ENCODE measurements at regions not wholly inside any gene's neighbourhood (a gene's known extent, or its start where the extent isn't known, plus 50 kb on each side); places are given as distances from the start of the nearest gene placed in this dataset.

GRCh38 chr9:38201844-38202243 is 132.8 kb upstream of the SHB start:
- Histone ChIP-seq H3K4me2 (ENCODE audit: low read depth, low read length) (no peak overlapping the region), H3K27ac (ENCODE audit: extremely low read length, insufficient read depth, low read length) (no peak overlapping the region), H3K4me1 (ENCODE audit: insufficient read depth, low read length) (no peaks in the 10 kb centered on the region), H3K4me3 (replicated peaks in 1 of 3; ENCODE audit: insufficient read depth in 1 of 3, low read depth in 2 of 3, low read length in 3 of 3) (no peak overlapping the region), H3K9ac (ENCODE audit: insufficient read depth, low read depth, low read length) (no peak overlapping the region), H3K36me3 (replicated peaks in 1 of 2; ENCODE audit: control insufficient read depth in 1 of 2, insufficient read depth in 2 of 2, low read length in 2 of 2) (no peaks in the 10 kb centered on the region), H4K20me1 (ENCODE audit: insufficient read depth, low read length) (no peaks in the 10 kb centered on the region), H2AFZ (ENCODE audit: low read length) (no peak overlapping the region), H3K79me2 (ENCODE audit: insufficient read depth, low read length) (no peaks in the 10 kb centered on the region), H3K9me3 (ENCODE audit: low read length) (no peaks in the 10 kb centered on the region), H3K27me3 (ENCODE audit: control insufficient read depth in 1 of 2, insufficient read depth in 2 of 2, low read length in 2 of 2) (no peaks in the 10 kb centered on the region; a peak in 1 of 5 replicates)
- TF ChIP-seq KIAA2018 (CRISPR knock-in tag; IDR thresholded peaks at IDR 0.05; ENCODE audit: borderline replicate concordance): no peak
- TF ChIP-seq CEBPG (CRISPR knock-in tag; IDR thresholded peaks at IDR 0.05): no peak
- TF ChIP-seq SP140L (CRISPR knock-in tag; IDR thresholded peaks at IDR 0.05; ENCODE audit: borderline replicate concordance): no peak
- no peak for TF ChIP-seq GATAD2A (CRISPR knock-in tag; IDR thresholded peaks at IDR 0.05)
- no peak for TF ChIP-seq RXRB (CRISPR knock-in tag; IDR thresholded peaks at IDR 0.05; ENCODE audit: borderline replicate concordance)
- TF ChIP-seq FOXA1 (IDR thresholded peaks at IDR 0.05): no peak
- TF ChIP-seq FOXA1 (CRISPR knock-in tag; IDR thresholded peaks at IDR 0.05): no peak
- TF ChIP-seq LBX2 (CRISPR knock-in tag; IDR thresholded peaks at IDR 0.05; ENCODE audit: borderline replicate concordance): no peak
- no peak for TF ChIP-seq ZNF784 (CRISPR knock-in tag; IDR thresholded peaks at IDR 0.05; ENCODE audit: borderline replicate concordance)
- TF ChIP-seq ARID5B (CRISPR knock-in tag; IDR thresholded peaks at IDR 0.05): no peak
- no peak for TF ChIP-seq ARNT (IDR thresholded peaks at IDR 0.05)
- TF ChIP-seq ZSCAN20 (CRISPR knock-in tag; IDR thresholded peaks at IDR 0.05; ENCODE audit: borderline replicate concordance): no peak
- CTCF ChIA-PET (ENCODE audit: low intra/inter-chr PET ratio, low total read pairs): no interaction called here
- DNase-seq (ENCODE audit: low spot score) (no peak), FAIRE-seq (no peak), ATAC-seq (no peak)
- in situ Hi-C loops (cut with HindIII; ENCODE audit: extremely low pct_ligation_motif_present, low pct_unique_long_range_greater_than_20kb) (no loop called here), intact Hi-C loops (cut with micrococcal nuclease; ENCODE audit: unreplicated experiment) (no loop called here)
- POLR2A ChIA-PET: no interaction called here
- WGBS (ENCODE audit: low lambda C conversion rate): 8% methylated on average over 3 of the region's 3 CpGs
- BruUV-seq (replicated peaks): no TSS peak
